Smooth muscle cell (in vitro differentiated cells): ENCODE measurements at regions not wholly inside any gene's neighbourhood (a gene's known extent, or its start where the extent isn't known, plus 50 kb on each side); places are given as distances from the start of the nearest gene placed in this dataset.

Experiments
- DNase-seq: peaks from one replicate; lab custom pipeline; 2025; ENCODE audit not compliant: unreplicated experiment; lab: John Stamatoyannopoulos, UW
- H2AFZ ChIP-seq: fragments of 200-600 bp; sonication (generic); 2 replicates; pipeline ENCODE4 v1.6.0; 2016; ENCODE audit warnings: antibody characterized with exemption, low read depth, mild to moderate bottlenecking
- H3F3A ChIP-seq: fragments of 200-600 bp; sonication (generic); 2 replicates; pipeline ENCODE4 v1.6.0; 2017; ENCODE audit warnings: antibody characterized with exemption, low read depth
- H3K27ac ChIP-seq: fragments of 200-600 bp; sonication (generic); 2 replicates; pipeline ENCODE4 v1.5.1; 2016; ENCODE audit warnings: low read depth, mild to moderate bottlenecking
- H3K27me3 ChIP-seq: fragments of 200-600 bp; sonication (generic); 2 replicates; pipeline ENCODE4 v1.6.1; 2016; ENCODE audit warnings: low read depth, mild to moderate bottlenecking
- H3K36me3 ChIP-seq: fragments of 200-600 bp; sonication (generic); 2 replicates; pipeline ENCODE4 v1.5.1; 2016; ENCODE audit warnings: low read depth
- H3K4me1 ChIP-seq: fragments of 200-600 bp; sonication (generic); 2 replicates; pipeline ENCODE4 v1.5.1; 2016; ENCODE audit warnings: low read depth
- H3K4me2 ChIP-seq: fragments of 200-600 bp; sonication (generic); 2 replicates; pipeline ENCODE4 v1.6.0; 2016; ENCODE audit warnings: mild to moderate bottlenecking
- H3K4me3 ChIP-seq: fragments of 200-600 bp; sonication (generic); 2 replicates; pipeline ENCODE4 v1.5.1; 2016; ENCODE audit warnings: mild to moderate bottlenecking
- H3K79me2 ChIP-seq: fragments of 200-600 bp; sonication (generic); 2 replicates; pipeline ENCODE4 v1.6.0; 2016; ENCODE audit warnings: low read depth, mild to moderate bottlenecking
- H3K9ac ChIP-seq: fragments of 200-600 bp; sonication (generic); 2 replicates; pipeline ENCODE4 v1.6.0; 2016; ENCODE audit warnings: low read depth
- H3K9me3 ChIP-seq: fragments of 200-600 bp; sonication (generic); replicated peaks from 2 replicates; pipeline ENCODE4 v1.5.1; 2016; ENCODE audit warnings: low read depth
- H4K20me1 ChIP-seq: fragments of 200-600 bp; sonication (generic); 2 replicates; pipeline ENCODE4 v1.6.0; 2016; ENCODE audit warnings: low read depth
- WGBS: methylation state at CpG from one replicate; pipeline ENCODE4 v1.1.7; 2016; ENCODE audit warnings: low lambda C conversion rate; 5-methylcytosine and 5-hydroxymethylcytosine counted together
- TF ChIP-seq, protein P1 (sequence below): fragments of 200-600 bp; sonication (generic); IDR thresholded peaks from 2 replicates; pipeline ENCODE4 v1.5.1; 2017; ENCODE audit warnings: borderline replicate concordance, mild to moderate bottlenecking, antibody characterized with exemption; ENCODE audit not compliant: insufficient read depth, poor library complexity, severe bottlenecking

DNA sequence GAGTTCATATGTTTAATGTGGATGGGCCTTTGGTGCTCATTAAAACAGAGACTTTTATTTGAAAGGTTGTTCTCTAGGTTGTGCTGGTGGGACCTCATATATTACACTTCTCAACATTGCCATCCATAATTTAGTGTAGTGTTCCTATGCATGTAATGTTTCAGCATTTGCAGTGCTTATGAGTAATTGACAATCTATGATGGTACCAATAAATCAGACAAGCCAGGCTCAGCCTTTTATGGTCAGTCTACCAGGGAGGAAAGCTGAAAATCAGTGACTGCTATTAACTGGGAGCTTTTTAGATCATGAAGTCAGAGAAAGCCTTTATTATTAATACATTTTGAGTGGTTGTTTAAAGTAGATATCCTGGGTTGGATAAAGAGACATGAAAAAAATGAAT lies 120.1 kb upstream of the SLC28A3 start:
- Histone ChIP-seq H4K20me1 (no peaks in the 10 kb centered on the region), H3K9ac (no peak overlapping the region), H3K4me1 (no peaks in the 10 kb centered on the region), H3K79me2 (no peaks in the 10 kb centered on the region), H3K27ac (no peak overlapping the region), H3K9me3 (no peaks in the 10 kb centered on the region), H2AFZ (no peak overlapping the region), H3K4me2 (no peak overlapping the region), H3K27me3 (peaks cover 4% of the 10 kb centered on the region), H3K4me3 (no peak overlapping the region), H3K36me3 (no peaks in the 10 kb centered on the region), H3F3A (no peaks in the 10 kb centered on the region)
- no peak for DNase-seq
- TF ChIP-seq, protein P1, sequence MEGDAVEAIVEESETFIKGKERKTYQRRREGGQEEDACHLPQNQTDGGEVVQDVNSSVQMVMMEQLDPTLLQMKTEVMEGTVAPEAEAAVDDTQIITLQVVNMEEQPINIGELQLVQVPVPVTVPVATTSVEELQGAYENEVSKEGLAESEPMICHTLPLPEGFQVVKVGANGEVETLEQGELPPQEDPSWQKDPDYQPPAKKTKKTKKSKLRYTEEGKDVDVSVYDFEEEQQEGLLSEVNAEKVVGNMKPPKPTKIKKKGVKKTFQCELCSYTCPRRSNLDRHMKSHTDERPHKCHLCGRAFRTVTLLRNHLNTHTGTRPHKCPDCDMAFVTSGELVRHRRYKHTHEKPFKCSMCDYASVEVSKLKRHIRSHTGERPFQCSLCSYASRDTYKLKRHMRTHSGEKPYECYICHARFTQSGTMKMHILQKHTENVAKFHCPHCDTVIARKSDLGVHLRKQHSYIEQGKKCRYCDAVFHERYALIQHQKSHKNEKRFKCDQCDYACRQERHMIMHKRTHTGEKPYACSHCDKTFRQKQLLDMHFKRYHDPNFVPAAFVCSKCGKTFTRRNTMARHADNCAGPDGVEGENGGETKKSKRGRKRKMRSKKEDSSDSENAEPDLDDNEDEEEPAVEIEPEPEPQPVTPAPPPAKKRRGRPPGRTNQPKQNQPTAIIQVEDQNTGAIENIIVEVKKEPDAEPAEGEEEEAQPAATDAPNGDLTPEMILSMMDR, result no peak

DNA sequence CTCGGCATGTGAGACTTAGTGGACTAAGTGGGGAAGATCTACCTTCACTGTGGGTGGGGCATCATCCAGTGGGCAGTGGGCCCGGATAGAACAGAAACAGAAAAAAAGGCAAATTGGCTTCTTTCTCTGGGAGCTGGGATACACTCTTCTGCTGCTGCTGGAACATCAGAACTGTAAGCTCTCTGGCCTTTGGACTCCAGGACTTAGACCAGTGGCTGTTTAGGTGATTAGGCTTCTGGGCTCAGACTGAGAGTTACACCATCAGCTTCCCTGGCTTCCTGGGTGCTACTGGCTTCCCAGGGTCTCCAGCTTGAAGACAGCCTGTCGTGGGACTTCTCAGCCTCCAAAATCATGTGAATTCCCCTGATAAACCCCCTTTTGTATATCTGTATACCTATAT lies 122.7 kb upstream of the SLC28A3 start:
- H3K27me3 ChIP-seq, result peaks cover 4% of the 10 kb centered on the region
- H3K9me3 ChIP-seq, result no peaks in the 10 kb centered on the region
- no peaks in the 10 kb centered on the region for H3F3A ChIP-seq
- no peak for DNase-seq
- H3K4me1 ChIP-seq, result no peaks in the 10 kb centered on the region
- H3K79me2 ChIP-seq, result no peaks in the 10 kb centered on the region
- H3K4me3 ChIP-seq, result no peak overlapping the region
- WGBS, result 90% methylated on average over 3 of the region's 3 CpGs
- no peaks in the 10 kb centered on the region for H3K36me3 ChIP-seq
- no peak overlapping the region for H3K4me2 ChIP-seq
- TF ChIP-seq, protein P1, result no peak
- H2AFZ ChIP-seq, result no peak overlapping the region
- H4K20me1 ChIP-seq, result no peaks in the 10 kb centered on the region
- H3K27ac ChIP-seq, result no peak overlapping the region
- H3K9ac ChIP-seq, result no peak overlapping the region

DNA sequence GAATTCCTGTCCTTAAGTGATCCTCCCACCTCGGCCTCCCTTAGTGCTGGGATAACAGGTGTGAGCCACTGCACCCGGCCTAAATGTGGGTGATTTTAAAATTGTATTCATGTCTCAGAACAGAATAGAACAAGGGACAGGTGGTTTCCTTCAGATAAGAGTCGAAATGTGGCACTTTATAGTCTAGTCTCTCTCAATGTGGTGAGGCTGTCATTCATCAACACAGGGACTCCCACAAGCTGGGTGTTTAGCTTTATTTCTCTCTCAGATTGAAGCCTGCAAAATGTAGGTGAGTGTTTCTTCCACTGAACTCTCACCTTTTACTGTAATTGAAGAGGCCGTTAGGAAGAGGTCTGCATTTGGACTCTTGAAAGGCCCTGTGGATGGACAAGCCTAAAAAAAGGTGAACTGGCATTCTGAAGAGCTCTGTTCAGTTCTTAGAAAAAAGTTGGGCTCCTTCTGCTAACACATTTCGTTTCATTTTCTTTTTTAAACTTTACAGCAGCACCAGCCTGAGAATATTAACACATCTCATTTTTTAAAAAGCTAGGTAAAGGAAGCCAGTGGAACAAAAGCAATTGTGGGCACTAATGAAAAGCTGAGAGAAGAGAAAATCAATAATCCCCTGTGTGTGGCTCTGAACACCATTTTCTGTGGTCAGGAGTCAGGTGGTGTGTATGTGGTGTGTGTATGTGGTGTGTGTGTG lies 126.2 kb upstream of the SLC28A3 start:
- Histone ChIP-seq H3K4me3 (no peak overlapping the region), H4K20me1 (no peaks in the 10 kb centered on the region), H3K27ac (no peak overlapping the region), H3K9ac (no peak overlapping the region), H3K9me3 (no peaks in the 10 kb centered on the region), H3K4me1 (no peaks in the 10 kb centered on the region), H3F3A (no peaks in the 10 kb centered on the region), H3K79me2 (no peaks in the 10 kb centered on the region), H2AFZ (no peak overlapping the region), H3K36me3 (no peaks in the 10 kb centered on the region), H3K4me2 (no peak overlapping the region), H3K27me3 (peaks cover 4% of the 10 kb centered on the region)
- TF ChIP-seq, protein P1, result no peak
- no peak for DNase-seq
- 77% methylated on average over 5 of the region's 5 CpGs for WGBS

DNA sequence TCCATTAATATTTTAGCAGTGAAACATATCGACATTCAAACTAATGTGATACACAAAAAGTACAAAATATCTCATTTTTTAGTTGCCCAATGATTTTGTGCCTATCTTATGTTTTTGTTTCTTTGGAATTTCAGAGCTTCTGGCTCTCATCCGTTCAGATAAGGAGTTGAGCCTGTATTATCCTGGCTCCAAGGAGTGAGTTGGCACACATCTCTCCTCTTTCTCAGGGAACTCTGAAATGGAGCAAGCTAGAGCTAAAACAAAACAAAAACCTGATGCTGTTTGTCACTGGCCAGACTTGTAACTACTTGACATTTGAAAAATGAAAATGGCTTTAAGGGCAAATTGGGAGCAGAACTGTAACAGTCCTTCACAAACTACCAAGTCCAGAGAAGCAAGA lies 131.3 kb upstream of the SLC28A3 start:
- Histone ChIP-seq H3K9ac (no peak overlapping the region), H3K4me2 (no peak overlapping the region), H3K36me3 (no peaks in the 10 kb centered on the region), H4K20me1 (no peaks in the 10 kb centered on the region), H3K4me3 (no peak overlapping the region), H2AFZ (peak overlapping the region; percentile 70), H3K9me3 (no peaks in the 10 kb centered on the region), H3F3A (no peaks in the 10 kb centered on the region), H3K27ac (peak overlapping the region; percentile 19), H3K79me2 (no peaks in the 10 kb centered on the region), H3K27me3 (no peaks in the 10 kb centered on the region), H3K4me1 (no peaks in the 10 kb centered on the region)
- TF ChIP-seq, protein P1, result no peak
- 50% methylated on average over 2 of the region's 2 CpGs for WGBS
- DNase-seq, result no peak
